Astrocyte of the cerebellum (primary cell): ENCODE measurements at regions not wholly inside any gene's neighbourhood (a gene's known extent, or its start where the extent isn't known, plus 50 kb on each side); places are given as distances from the start of the nearest gene placed in this dataset.

ENCODE experiments used
- DNase-seq: peaks from one replicate; pipeline ENCODE4 v3.0.0-alpha.2; 2011; ENCODE audit warnings: low read depth
- H3K4me3 ChIP-seq: 2 replicates; pipeline ENCODE4 v1.5.1; 2011; ENCODE audit warnings: mild to moderate bottlenecking, low read depth, low read length, moderate library complexity
- CTCF ChIP-seq: IDR thresholded peaks from 2 replicates; pipeline ENCODE4 v1.5.1; 2012; ENCODE audit warnings: low read length, low read depth, moderate library complexity, mild to moderate bottlenecking; ENCODE audit errors: missing control alignments
- in situ Hi-C: cut with HindIII; loops from 2 replicates; pipeline ENCODE4 v1.10.0; 2017; ENCODE audit warnings: low sequenced_read_pairs

- TF ChIP-seq CTCF: no peak
- no peak overlapping the region for H3K4me3 ChIP-seq
- no peak for DNase-seq
- in situ Hi-C loops: no loop called here
Observed at GRCh38 chr1:88320291-88320690, 363.8 kb upstream of the PKN2 start.

GRCh38 chr1:88321706-88322105 is 362.4 kb upstream of the PKN2 start:
- no peak for DNase-seq
- in situ Hi-C loops: no loop called here
- no peak overlapping the region for H3K4me3 ChIP-seq
- TF ChIP-seq CTCF: no peak

- no peak for DNase-seq
- no peak for TF ChIP-seq CTCF
- in situ Hi-C loops: no loop called here
- no peak overlapping the region for H3K4me3 ChIP-seq
Observed at GRCh38 chr1:88324899-88325298, 359.2 kb upstream of the PKN2 start.

GRCh38 chr1:88327391-88328267 is 356.4 kb upstream of the PKN2 start:
- DNase-seq: peak; percentile 75
- H3K4me3 ChIP-seq: no peak overlapping the region
- no peak for TF ChIP-seq CTCF
- in situ Hi-C loops: no loop called here

GRCh38 chr1:88330201-88330600 is 353.9 kb upstream of the PKN2 start:
- no peak for DNase-seq
- no peak for TF ChIP-seq CTCF
- in situ Hi-C loops: no loop called here
- no peak overlapping the region for H3K4me3 ChIP-seq

- H3K4me3 ChIP-seq: no peak overlapping the region
- in situ Hi-C loops: no loop called here
- no peak for TF ChIP-seq CTCF
- no peak for DNase-seq
Observed at GRCh38 chr1:88333086-88333695, 350.9 kb upstream of the PKN2 start.
